Large intestine (tissue), 3 donors: ENCODE measurements at regions not wholly inside any gene's neighbourhood (a gene's known extent, or its start where the extent isn't known, plus 50 kb on each side); places are given as distances from the start of the nearest gene placed in this dataset.
"Not testable (repeated sequence)": the region's sequence is repeated elsewhere in the genome, so short reads cannot be mapped to it uniquely, and the experiment has no call there.

Experiments
- DNase-seq, 2 donors: peaks; one replicate each; pipeline versions ENCODE4 v3.0.0 to v3.0.0-alpha.2; 2013
- H3K27ac ChIP-seq: one replicate; pipeline ENCODE4 v1.5.1; 2013; ENCODE audit warnings: low read length
- H3K27me3 ChIP-seq: 2 replicates; pipeline ENCODE4 v1.6.1; 2013; ENCODE audit warnings: low read length; ENCODE audit not compliant: control insufficient read depth, insufficient read depth
- H3K36me3 ChIP-seq: 2 replicates; pipeline ENCODE4 v1.6.1; 2013; ENCODE audit warnings: low read length; ENCODE audit not compliant: control insufficient read depth, insufficient read depth
- H3K4me1 ChIP-seq: one replicate; pipeline ENCODE4 v1.6.1; 2013; ENCODE audit warnings: low read length; ENCODE audit not compliant: control insufficient read depth, insufficient read depth
- H3K4me3 ChIP-seq: one replicate; pipeline ENCODE4 v1.5.1; 2013; ENCODE audit warnings: low read length
- H3K9me3 ChIP-seq: one replicate; pipeline ENCODE4 v1.6.1; 2013; ENCODE audit warnings: mild to moderate bottlenecking, low read depth, low read length, moderate library complexity; ENCODE audit not compliant: control insufficient read depth
- WGBS: methylation state at CpG from one replicate; pipeline ENCODE4 v1.1.5; 2013; ENCODE audit warnings: low lambda C conversion rate; ENCODE audit not compliant: insufficient coverage; 5-methylcytosine and 5-hydroxymethylcytosine counted together

DNA sequence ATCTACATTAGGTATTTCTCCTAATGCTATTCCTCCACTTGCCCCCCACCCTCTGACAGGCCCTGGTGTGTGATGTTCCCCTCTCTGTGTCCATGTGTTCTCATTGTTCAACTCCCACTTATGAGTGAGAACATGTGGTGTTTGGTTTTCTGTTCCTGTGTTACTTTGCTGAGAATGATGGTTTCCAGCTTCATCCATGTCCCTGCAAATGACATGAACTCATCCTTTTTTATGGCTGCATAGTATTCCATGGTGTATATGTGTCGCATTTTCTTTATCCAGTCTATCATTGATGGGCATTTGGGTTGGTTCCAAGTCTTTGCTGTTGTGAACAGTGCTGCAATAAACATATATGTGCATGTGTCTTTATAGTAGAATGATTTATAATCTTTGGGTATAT lies 50.6 kb upstream of the GRHL3 start:
- WGBS: no CpG with 5 or more reads among the region's 1 CpG
- H3K27ac ChIP-seq, H3K4me3 ChIP-seq, DNase-seq, H3K27me3 ChIP-seq, H3K4me1 ChIP-seq, H3K9me3 ChIP-seq, H3K36me3 ChIP-seq: not testable (repeated sequence)

DNA sequence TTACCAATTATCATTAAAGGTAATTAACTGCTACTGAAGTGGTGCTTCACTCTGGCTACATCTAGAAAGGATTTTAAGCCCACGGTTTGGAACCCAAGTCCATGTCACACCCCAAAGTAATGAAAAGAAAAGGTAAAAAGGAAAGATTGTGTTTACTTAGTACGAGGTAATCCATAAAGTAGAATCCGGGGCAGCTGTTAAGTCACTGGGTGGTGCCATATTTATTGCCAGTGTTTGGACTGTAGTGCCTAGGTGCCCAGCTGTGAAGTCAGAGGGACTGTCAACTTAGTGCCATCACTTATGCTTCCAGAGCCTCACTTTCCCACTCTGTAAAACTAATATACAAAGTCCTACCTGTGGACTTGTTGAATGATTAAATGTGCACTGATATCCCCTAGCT lies 52.2 kb upstream of the GRHL3 start:
- WGBS: no CpG with 5 or more reads among the region's 3 CpGs
- DNase-seq: no peak
- no peaks in the 10 kb centered on the region for H3K36me3 ChIP-seq
- no peak overlapping the region for H3K4me3 ChIP-seq
- H3K27ac ChIP-seq: no peak overlapping the region
- no peaks in the 10 kb centered on the region for H3K27me3 ChIP-seq
- no peaks in the 10 kb centered on the region for H3K4me1 ChIP-seq
- peaks cover 5% of the 10 kb centered on the region for H3K9me3 ChIP-seq

DNA sequence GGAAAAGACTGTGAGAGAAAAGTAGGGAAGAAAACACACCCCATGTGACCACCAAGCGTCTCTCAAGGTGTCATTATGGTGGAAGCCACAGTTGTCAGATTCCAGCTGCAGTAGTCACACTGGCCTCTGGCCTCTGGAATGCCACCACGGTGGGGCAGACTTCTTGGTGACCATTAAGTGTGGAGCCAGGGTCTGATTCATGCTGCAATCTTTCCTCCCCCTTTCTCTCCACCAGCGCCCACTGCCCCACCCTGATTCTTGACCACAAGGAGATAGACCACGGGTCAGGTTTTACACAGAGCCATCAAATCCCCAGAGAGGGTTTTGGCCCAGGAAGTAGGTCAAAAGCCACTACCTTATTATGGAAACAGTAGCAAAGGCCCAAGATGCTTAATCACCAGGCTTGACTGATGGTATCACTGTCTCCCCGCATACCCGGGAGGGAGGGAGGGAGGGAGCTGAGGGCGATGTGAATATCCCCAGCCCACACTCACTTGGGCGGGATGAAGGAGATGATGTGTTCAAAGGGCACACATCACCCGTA lies 52.7 kb upstream of the GRHL3 start:
- Histone ChIP-seq H3K9me3 (peaks cover 5% of the 10 kb centered on the region), H3K27ac (no peak overlapping the region), H3K4me3 (no peak overlapping the region), H3K27me3 (no peaks in the 10 kb centered on the region), H3K36me3 (no peaks in the 10 kb centered on the region), H3K4me1 (no peaks in the 10 kb centered on the region)
- no CpG with 5 or more reads among the region's 9 CpGs for WGBS
- DNase-seq: no peak

DNA sequence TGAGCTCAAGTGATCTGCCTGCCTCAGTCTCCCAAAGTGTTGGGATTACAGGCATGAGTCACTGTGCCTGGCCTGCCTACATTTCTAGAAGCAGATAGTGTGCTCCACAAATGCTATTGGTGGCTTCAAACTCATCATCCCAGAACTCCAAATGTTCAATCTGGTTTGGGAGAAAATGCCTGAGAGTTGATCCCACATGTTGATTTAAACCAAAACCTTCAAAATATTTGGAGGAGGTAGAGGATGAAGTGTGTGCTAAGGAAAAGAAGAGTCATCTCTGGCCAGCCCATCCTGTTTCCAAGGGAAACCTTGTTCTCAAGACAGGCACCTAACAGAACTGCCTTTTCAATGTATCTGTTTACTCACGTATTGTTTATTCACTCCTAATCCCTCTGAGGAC lies 55.4 kb upstream of the GRHL3 start:
- 60% methylated on average over 1 of the region's 1 CpG for WGBS
- Histone ChIP-seq H3K36me3 (no peaks in the 10 kb centered on the region), H3K27me3 (no peaks in the 10 kb centered on the region), H3K4me3 (no peak overlapping the region), H3K27ac (no peak overlapping the region), H3K4me1 (no peaks in the 10 kb centered on the region), H3K9me3 (peaks cover 5% of the 10 kb centered on the region)
- no peak for DNase-seq

DNA sequence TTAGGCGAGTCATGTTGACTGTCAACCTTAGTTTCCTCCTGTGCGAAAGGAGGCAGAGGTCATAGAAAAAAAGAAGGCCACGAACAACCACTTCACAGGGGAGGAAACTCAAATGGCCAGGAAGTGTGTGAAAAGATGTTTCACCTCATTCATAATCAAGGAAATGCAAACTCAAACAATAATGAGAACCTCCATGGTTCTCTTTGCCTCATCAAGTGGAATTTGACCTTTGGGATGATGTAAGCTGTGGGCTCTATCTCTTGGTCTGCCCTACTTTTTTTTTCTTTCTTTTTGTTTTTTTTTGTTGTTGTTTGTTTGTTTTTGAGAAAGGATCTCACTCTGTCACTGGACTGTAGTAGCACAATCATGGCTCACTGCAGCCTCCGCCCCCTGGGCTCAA lies 55.9 kb upstream of the GRHL3 start:
- Histone ChIP-seq H3K27me3 (no peaks in the 10 kb centered on the region), H3K4me1 (no peaks in the 10 kb centered on the region), H3K4me3 (no peak overlapping the region), H3K9me3 (peaks cover 5% of the 10 kb centered on the region), H3K27ac (no peak overlapping the region), H3K36me3 (no peaks in the 10 kb centered on the region)
- WGBS: no CpG with 5 or more reads among the region's 4 CpGs
- DNase-seq: peak; percentile 25 to 60

DNA sequence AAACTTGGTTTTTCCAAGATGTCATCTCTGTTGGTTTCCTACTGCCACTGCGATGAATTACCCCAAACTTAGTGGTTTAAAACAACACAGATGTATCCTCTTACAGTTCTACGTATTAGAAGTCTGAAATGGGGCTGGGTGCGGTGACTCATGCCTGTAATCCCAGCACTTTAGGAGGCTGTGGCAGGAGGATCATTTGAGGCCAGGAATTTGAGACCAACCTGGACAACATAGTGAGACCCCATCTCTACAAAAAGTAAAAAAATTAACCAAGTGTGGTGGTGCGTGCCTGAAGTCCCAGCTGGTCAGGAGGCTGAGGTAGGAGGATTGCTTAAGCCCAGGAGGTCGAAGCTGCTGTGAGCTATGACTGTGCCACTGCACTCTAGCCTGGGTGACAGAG lies 57.2 kb upstream of the GRHL3 start:
- H3K4me3 ChIP-seq: no peak overlapping the region
- H3K27ac ChIP-seq: no peak overlapping the region
- H3K27me3 ChIP-seq: no peaks in the 10 kb centered on the region
- 92% methylated on average over 2 of the region's 5 CpGs for WGBS
- H3K9me3 ChIP-seq: peaks cover 5% of the 10 kb centered on the region
- no peaks in the 10 kb centered on the region for H3K36me3 ChIP-seq
- no peak for DNase-seq
- no peaks in the 10 kb centered on the region for H3K4me1 ChIP-seq

DNA sequence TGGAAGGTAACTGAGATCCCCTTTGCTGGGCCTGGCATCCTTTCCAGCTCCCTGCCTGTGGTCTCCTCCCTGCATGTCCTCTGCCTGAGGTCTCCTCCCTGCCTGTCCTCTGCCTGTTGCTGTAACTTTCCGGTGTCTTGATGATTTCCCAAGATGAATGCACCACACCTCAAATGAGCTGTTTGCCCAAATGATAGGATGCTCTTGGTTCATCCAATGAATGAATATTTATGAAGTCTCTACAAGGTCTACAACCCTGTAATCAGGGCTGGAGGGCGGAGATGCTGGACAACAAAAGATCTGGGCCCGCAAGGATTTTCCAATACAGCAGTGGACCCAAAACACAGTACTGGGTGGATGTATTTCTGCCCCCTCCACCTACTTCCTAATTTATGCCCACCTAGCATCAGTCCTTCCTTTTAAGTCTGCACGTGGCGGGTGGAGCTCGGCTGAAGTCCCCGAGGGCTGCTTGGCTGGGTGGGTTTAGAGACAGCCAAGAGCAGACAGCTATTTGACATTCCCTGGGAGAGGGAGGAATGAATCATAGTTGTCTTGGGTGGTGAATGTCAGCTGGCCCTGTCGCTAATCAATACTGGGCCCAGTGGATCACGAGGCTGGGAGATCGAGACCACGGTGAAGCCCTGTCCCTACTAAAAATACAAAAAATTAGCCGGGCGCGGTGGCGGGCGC lies 60.3 kb upstream of the GRHL3 start:
- WGBS: no CpG with 5 or more reads among the region's 16 CpGs
- H3K36me3 ChIP-seq: no peaks in the 10 kb centered on the region

DNA sequence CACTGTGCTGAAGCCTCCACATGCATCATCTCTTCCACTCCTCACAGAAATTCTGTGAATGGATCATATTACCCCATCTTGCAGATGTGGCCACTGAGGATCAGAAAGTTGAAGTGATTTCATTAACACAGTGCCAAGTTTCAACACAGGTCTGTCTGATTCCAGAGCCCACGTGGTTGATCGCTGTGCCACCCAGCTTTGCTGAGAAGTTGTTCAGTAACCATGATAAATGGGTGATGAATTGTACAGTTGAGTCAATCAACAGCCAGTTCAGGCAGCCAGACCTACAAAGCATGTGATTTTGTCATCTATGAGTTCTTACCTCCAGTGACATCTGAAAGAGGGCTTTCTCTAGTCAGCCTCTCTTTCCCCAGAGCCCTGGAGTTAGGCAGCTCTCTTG lies 61.8 kb upstream of the GRHL3 start:
- no peak overlapping the region for H3K4me3 ChIP-seq
- WGBS: no CpG with 5 or more reads among the region's 2 CpGs
- H3K27me3 ChIP-seq: no peaks in the 10 kb centered on the region
- H3K4me1 ChIP-seq: no peaks in the 10 kb centered on the region
- no peak overlapping the region for H3K27ac ChIP-seq
- H3K9me3 ChIP-seq: peaks cover 4% of the 10 kb centered on the region
- no peaks in the 10 kb centered on the region for H3K36me3 ChIP-seq
- no peak for DNase-seq

More for the DNA sequence above, 60.3 kb upstream of the GRHL3 start:
- Histone ChIP-seq H3K4me1 (no peaks in the 10 kb centered on the region), H3K27ac (no peak overlapping the region), H3K9me3 (peaks cover 5% of the 10 kb centered on the region), H3K27me3 (no peaks in the 10 kb centered on the region), H3K4me3 (no peak overlapping the region)
- DNase-seq: no peak

DNA sequence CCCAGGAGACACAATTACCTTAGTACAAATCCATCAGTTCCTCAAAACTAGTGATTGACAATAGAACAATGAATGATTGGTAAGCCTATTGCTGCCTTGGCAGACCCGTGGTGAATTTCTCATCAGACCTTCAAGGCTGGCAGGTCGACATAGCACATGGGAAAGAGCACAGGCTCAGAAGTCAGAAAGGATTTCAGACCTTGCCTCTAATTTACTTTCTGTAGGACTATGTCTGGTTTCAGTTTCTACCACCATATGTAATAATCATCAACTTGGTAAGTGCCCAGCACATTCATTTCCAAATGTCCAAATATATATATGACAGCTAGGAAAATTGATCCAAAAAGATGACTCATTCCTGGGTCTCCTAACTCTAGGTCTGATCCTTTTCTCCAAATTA lies 62.5 kb upstream of the GRHL3 start:
- no peaks in the 10 kb centered on the region for H3K27me3 ChIP-seq
- WGBS: no CpG with 5 or more reads among the region's 2 CpGs
- H3K4me1 ChIP-seq: no peaks in the 10 kb centered on the region
- H3K4me3 ChIP-seq: no peak overlapping the region
- no peaks in the 10 kb centered on the region for H3K9me3 ChIP-seq
- H3K36me3 ChIP-seq: no peaks in the 10 kb centered on the region
- no peak overlapping the region for H3K27ac ChIP-seq
- DNase-seq: no peak

DNA sequence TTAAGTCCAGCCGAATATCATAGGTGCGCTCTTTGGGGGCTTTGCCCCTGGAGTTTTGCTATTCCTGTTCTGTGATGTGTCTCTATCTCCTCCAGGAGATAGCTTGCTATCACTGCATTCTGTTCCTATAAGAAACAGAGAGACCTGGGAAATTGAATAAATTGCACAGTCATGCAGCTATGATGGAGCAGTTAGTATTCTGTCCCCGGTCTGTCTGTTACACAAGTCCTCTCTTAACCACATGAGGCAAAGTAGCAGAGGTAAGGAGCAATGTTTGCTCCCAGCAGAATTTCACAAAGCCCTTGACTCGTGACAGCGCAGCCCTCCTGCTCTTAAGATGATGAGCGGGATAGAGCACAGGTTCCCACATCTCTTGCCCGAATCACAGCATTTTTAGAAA lies 63.9 kb upstream of the GRHL3 start:
- H3K36me3 ChIP-seq: no peaks in the 10 kb centered on the region
- H3K27me3 ChIP-seq: no peaks in the 10 kb centered on the region
- no peaks in the 10 kb centered on the region for H3K9me3 ChIP-seq
- DNase-seq: no peak
- no peak overlapping the region for H3K4me3 ChIP-seq
- H3K27ac ChIP-seq: no peak overlapping the region
- no peaks in the 10 kb centered on the region for H3K4me1 ChIP-seq
- no CpG with 5 or more reads among the region's 7 CpGs for WGBS

DNA sequence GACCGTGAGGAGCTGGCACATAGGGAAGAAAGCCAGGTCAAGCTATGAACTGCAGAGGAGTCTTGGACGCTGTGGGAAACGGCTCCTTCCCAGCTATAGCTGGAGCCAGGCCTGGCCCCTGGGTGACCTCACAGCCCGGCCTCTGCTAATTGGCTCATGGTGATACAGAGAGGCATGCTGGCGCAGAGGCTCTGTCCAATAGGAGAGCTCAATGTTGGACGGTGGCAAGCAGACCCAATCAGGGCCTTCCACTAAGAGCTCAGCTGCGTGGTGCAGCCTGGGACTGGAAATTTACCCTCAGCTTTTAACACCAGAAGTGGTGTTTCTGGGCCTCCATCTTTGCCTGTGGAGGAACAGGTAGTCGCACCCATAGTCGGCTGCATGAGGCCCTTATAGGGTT lies 64.4 kb upstream of the GRHL3 start:
- no peak for DNase-seq
- Histone ChIP-seq H3K4me3 (no peak overlapping the region), H3K36me3 (no peaks in the 10 kb centered on the region), H3K27me3 (no peaks in the 10 kb centered on the region), H3K4me1 (no peaks in the 10 kb centered on the region), H3K9me3 (no peaks in the 10 kb centered on the region), H3K27ac (no peak overlapping the region)
- WGBS: no CpG with 5 or more reads among the region's 9 CpGs
